ENCODE measurements at regions not wholly inside any gene's neighbourhood (a gene's known extent, or its start where the extent isn't known, plus 50 kb on each side); places are given as distances from the start of the nearest gene placed in this dataset.

DNA sequence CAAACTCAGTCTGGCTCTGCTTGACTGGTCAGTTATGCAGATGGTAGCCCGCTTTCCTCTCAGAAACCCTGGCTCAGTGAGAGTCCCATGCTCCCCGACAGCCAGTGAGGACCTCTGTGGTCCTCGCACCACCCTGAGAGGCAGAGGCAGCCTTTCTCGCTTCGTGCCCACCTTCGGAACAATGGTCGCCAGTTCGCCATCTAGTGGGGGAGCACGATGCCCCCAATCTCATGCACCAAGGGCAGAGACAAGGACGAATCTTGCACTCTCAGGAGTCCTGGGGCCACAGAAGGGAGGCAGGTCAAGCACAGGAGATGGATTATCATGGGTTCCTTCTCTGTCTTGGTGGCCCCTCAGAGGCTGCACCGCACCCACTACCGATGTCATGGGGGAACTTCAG, 75.2 kb downstream of the RHCG start:
- DNase-seq, result no peak

DNA sequence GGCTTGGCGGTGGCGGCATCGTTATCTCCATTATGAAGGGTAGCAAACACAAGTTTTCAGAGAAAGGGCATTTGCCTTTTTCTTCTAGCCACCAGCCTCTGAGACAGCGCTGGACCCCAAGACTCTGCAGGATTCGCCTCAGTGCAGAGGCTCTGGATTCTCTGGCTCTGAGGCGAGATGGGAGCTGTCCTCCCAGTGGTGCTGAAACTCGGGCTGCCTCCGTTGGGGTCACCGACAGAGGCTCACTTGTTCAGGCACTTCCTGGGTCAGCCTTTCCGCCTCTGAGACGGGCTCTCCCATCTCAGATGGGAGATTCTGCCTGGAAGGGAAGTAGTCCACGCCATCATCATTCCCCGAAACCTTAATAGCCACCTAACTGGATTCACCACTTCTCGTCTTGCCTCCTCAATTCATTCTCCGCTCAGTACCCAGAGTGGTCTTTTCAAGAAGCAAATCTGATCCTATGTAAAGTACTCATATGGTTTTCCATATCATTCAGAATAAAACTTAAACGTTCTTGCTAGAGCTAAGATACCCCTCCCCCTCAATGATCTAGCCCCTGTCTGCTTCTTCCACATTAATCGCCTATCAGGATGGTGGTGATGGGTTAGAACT, 76.9 kb downstream of the RHCG start:
- no peak for DNase-seq

DNA sequence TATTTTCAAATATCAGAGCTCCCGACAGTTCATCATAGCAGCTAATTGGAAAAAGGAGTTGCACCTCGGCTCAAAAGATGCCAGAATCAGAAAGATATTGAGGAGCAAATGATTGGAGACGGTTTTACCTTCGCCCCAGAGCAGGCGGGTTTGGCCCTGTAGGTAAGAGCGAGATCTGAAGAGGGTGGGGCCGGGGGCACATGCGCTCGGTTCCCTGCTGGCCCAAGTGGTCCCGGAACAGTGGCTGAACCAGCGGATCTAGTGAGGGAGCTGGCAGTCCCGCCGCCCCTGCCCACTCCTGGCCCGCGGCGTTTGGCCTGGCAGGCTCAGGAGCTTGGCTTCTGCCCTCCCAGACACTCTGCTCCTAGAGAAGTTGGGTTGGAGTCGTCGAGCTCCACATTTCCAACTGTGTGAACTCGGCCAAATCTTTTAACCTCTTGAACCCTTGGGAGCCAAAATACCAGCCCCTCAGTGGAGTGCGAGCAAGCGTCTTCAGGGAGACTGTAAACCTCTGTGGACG, 79.1 kb downstream of the RHCG start:
- DNase-seq, result no peak

DNA sequence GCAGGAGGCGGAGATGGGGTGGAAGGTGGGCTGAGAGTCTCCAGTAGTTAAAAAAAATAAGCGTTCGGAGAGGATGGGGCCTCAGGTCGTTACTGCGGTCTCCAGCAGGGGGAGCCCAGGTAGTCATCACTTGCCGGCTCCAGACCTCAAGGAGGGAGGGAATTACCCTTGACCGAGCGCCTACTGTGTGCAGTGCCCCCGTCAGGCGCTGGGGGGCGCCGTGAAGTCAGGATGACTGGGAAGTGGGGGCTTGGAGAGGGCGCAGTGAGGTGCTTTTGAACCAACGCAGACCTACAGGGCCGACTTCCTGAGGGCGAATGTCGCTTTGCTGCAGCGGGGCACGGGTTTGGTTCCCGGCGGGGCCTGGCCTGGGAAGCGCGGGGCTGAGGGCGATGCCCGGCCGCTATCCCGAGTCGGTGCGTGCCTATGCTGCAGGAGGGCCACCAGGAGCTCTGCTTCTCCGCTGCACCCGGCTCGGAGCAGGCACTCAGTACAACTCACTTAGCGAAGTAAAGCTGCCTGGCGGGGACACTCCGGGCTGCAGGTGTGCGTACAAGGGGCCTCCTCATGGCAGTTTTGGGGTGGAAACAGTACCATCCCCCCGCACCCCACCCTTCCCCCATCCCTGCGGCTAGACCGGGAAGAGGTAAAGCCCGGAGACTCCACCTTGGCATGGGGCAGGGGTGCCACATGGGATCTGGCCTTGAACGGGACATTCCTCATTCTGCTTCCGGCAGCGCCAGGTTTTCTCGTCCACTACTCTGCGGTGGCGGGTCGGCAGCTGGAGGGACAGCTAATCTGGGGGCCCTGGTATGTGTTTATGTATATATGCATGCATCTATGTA, 79.8 kb downstream of the RHCG start:
- DNase-seq, result peak; percentile 24

DNA sequence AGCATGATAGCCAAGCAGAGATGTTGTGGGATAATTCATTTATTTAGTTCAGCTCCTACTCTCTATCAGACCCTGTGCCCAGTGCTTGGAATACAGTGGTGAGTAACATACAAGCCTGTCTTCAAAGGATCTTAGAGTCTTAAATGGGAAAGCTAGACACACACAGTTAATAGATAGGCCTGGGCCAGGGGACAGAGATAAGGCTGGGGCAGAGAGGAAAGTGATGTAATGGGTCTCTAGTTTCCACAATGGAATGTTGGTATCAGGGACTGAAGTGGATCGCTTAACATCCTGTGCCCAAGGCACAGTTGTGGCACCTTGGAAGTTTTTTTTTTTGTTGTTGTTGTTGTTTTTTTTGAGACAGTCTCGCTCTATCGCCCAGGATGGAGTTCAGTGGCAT, 79.9 kb upstream of the POLG start:
- no peak for DNase-seq

DNA sequence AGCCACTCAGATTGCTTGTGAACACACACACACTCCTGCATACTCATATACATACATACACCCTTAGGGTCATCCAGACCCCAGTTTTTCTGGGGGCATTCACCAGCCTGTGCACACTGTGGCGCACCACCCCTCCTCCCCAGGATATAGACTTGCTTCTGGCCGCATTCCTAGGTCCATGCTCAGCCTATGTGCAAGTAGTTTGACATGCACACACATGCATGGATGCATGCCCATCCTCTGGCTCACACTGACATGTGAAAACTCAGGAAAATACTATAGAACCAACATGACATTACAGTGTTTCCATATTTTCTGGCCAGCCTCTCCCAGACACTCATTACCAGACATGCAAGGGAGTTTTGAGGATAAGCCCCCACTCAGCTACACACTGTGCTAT, 79.3 kb upstream of the POLG start:
- DNase-seq, result no peak

DNA sequence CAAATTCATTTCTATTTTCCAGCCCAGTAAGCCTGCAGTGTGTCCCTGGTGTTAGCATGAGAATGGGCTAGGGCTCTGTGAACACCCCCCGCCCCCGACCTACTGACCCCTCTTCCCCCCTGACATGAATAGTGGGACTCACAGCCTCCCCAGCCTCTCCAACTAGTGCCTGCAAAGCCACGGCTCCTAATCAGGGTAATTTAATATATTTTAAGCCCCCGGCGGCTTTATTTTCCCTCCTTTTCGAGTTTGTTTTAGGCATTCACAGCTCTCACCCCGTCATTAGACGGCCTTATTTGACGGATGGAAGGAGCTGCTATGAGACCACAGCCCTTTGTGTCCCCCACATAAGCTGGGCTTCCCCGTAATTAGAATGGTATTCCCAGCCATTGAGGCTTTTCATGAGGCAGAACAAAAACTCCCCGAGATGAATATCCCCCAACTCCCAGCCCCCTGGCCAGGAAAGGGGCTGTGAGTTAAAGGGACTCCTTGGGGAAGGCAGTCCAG, 78.3 kb upstream of the POLG start:
- DNase-seq, result no peak

DNA sequence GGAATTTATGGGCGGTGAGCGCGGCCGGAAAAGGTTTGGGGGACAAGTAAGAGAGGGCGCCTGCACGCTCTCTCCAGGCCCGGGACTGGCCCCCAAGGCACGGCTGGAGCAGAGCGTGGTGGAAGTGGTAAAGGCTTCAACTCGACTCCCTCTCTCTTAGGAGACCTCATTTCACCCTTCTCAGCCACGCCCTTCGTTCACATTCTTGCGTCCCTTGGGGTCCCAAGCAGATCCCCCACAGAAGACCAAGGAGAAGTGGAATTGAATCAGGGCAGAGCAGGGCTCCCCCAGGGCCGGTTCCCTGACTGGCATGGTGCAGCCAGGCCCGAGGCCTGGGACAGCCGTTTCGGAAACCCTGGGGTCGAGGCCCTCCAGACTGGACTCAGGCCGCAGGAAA, 75.4 kb upstream of the POLG start:
- DNase-seq, result no peak

DNA sequence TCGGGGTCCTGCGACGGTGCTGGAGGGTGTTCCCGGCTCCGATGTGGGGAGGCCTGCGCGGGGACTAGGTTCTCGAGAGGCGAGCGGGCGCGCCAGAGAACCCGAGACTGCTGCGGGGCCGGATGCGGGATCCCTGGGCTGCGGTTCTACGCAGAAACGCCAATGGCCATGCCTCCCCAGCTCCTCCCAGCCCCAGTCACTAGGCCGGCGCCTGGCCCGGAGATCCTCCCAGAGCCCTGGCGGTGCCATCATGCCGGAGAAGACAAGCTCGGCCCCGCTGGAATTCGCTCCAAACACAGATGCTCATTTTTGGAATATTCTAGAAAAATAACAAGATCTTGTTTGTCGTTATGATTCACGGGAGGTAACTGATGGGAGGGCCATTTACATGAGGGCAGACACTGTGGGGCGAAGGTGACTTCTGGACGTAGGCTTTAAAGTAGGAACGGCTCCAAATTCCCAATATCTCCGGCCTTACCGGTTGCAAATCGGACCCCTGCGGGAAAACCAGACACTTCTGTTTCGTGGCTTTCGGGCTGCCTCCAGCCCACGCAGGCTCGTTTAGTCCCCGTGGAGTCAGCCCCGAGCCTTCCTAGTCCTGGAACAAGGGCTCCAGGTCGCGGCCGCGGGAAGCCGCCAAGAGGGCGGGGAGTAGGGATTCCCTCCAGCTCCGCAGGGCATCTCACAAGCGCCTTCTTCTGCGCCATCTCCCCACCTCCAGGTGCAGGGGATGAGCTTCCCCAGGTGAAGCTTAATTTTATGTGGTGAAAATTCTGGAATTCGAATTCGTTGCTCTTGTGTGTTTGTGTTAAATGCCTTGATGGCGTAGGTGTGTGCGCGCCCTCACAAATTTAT, 74.8 kb upstream of the POLG start:
- DNase-seq, result no peak

DNA sequence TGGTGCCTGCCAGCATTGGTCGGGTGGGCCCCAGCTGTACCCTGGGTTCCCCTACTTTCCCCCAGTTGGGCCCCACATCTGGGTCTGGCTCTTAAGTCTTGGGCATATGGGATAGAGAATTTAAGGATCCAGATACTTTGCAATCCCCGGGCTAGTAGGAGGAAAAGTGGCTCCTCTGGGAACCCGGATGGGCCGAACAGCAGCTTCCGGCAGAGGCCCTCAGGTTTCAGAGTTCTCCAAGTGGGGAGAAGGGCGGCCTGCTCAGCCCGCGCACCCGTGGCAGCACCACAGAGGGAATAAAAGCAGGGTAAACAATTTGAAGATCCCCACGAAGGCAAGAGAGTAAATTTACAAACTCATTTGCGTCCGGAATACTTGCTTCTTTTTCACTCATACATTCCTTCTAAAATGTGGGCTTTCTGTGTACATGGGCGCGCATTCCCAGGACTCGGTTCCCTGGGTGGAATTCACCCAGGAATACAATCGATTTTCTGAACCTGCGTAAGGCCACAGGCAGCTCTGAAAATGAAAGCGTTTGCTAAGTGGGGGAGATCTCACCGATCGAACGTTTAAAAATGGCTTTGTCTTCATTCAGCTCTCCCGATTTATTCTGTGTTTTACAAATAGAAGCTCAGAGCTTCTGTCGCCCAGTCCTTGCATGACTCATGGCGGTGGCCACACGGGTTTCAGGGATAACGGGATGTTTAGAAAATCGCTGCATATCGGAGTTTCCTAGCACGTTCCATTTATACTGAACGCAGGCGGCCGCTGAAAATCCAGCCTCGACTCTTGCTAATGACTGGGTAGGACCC, 74.0 kb upstream of the POLG start:
- no peak for DNase-seq

DNA sequence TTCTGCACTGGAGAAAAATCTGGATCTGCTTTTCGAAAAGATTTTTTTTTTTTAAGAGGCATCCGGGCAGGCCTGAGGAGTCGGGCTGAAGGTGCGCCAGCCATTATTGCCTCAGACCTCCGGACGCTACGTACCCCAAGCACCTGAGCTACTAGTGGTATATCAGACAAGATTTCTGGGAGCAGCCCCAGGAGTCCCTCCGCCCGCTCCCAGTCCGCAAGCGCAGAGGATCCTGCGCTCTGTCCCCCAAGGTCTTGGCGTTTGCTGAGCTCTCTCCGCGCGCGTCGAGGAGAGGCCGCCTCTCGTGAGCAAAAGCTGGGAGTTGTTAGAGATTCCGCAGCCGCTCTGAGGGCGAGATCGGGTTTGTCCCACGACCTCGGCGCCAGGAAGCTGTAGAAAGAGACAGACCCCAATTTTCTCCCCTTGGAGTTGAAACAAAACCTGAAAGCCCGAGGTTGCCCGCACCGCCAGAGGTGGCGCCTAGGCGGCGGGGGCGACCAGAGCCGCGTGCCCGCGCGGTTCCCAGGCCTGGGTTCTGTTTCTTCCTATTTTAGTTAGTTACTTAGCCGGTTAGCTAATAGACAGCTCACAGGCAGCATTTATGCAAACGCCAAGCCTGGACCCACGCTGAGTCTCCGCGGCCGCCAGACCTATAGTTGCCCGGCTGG, 72.5 kb upstream of the POLG start:
- DNase-seq, result no peak

DNA sequence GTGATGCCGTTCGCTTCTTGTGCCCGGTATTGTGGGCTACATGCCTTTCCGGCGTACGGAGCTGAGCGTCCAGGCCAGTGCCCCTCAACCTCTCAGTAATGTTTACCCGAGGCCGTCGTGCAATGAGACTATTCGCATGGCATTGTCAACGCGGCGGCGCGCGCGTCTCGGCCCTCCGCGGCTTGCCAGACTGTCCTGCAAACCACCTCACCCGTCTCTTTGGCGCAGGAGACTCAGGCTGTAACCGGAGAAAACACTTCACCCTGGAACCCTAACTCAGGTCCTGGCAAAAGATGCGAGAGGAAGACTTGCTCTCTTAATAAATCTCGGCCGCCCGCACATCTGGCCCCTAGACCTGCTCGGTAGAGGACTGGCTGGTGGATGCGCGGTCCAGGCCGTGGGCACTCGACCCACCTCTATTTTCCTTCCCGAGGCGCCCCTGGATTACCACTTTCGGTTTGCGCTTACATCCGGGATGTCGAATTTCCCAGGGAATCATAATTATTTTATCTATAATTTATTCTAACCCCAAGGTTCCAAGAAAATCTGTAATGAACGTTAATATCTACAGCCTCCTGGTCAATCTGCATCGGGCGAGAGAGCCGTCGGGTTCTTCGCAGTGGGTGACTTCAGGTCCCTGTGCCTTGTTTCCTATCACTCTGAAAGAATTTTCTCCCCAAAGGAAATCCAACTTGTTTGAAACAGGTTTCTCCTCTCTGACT, 71.8 kb upstream of the POLG start:
- DNase-seq, result no peak

DNA sequence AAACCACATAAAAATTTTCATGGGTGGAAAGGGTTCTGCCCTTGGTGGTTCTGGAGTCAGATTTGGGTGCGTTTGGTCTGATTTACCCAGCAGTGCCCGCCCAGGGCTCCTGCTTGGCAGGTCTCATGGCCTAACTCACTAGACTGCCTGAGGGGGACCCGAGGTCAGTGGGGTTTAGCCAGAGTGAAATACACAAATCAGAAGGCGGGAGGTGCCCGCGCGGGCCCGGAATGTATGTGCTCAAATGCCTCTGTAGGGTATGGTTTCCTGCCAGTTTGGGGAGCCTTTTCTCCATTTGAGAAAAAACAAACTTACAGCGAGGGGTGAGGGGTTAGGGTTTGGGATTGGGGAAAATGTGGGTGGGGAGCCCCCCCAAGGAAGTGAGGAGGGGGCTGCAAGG, 70.9 kb upstream of the POLG start:
- DNase-seq, result no peak

DNA sequence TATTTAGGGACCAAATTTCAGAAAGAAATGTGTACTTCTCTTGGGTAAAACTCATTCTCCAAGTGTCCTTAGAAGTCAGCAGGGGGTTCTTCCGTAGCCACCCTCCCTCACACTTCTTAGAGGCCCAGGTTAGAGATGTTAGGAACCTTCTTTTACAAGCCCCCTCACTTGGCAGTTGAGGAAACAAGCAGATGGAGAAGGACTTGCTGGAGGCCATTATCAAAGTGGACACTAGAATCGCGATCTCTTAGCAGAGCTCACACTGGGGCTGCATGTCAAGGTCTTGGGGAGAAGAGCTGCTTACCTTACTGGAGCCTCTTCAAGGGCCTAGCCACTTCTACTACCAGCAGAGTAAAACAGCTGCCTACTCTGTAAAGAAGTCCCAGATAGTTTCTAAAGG, 69.4 kb upstream of the POLG start:
- no peak for DNase-seq

DNA sequence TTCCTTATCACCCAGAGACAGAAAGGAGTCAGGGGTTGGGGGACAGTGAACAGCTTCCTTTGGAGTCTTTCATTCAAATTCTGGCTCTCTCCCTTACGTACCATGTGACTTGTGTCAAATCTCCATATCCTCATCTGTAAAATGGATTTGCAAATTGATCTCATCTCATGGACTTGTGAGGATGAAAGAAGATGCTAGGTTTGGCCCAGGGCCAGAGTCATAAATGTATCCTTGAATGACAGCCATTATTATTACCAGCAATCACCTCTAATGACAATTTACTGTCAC, 67.8 kb upstream of the POLG start:
- no peak for DNase-seq

DNA sequence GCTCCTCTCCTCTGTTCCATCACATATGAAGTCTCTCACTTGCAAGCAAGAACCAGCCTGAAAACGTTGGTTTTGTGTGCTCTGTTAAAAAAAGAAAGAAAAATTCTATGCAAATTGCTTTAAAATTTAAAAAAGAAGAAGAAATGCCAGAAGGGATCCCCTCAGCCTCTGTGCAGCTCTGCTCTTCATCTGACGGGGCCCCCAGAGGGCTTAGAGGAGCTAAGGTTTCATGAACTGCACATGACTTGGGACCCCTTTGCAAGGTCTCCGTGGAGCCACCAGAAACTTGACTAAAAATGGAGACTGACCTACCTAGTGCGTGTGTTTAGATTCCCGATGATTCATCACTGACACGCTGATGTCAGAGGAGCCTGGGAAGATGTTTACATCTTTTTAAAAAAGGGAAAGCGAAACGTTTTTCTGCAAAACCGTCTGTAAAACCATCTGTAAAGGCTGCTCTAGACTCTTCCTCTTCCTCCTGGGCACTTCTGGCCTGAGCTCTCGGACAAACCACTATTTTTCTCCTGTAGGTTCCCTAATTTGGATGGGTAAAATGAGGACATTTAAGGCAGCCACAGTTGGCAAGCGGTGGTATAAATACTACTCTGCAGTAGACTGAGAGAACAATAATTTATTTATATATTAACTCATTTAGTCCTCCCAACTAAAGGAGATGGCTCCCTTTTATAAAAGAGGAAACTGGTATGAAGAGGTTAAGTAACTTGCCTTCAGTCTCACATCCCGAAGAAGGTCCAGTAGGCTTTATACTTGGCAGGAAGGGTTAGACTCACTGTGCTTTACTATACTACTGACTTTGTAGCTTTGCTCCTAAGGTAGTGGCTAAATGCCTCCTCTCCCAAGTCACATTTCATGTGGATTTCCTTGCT, 67.2 kb upstream of the POLG start:
- no peak for DNase-seq

DNA sequence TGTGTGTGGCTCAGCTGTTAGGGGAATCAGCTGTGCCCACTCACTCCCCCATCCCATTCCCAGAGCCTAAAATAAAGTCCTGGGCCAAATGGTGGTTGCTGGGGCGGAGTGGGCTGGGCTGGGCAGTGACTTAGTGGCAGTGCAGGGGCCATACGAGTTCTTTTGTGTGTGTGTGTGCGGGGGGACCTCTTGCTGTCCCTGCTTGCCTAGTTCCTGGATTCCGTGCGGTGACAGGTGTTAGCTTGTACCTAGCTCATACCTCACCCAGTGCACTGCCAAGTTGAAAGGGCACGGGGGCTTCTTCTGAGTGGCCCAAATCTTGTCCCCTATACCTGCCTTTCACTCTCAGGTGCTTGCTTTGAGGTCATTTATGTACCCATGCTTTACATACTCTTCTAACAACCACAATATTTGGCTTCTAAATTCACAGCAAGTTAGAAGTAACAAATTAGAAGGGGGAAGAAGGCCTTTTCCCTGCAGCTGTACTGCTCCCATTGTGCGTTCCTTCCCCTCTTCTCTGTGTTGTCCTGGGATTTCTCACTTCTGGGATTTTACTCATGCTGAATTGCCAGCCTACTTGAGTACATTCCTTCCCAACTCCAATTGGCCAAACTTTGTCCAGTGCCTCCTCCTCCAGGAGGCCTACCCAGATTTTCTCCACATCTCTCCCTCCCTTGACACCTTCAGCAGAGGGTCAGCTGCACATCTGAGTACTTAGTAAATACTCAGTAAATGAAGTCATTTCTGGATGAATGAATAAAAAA, 66.3 kb upstream of the POLG start:
- DNase-seq, result no peak

DNA sequence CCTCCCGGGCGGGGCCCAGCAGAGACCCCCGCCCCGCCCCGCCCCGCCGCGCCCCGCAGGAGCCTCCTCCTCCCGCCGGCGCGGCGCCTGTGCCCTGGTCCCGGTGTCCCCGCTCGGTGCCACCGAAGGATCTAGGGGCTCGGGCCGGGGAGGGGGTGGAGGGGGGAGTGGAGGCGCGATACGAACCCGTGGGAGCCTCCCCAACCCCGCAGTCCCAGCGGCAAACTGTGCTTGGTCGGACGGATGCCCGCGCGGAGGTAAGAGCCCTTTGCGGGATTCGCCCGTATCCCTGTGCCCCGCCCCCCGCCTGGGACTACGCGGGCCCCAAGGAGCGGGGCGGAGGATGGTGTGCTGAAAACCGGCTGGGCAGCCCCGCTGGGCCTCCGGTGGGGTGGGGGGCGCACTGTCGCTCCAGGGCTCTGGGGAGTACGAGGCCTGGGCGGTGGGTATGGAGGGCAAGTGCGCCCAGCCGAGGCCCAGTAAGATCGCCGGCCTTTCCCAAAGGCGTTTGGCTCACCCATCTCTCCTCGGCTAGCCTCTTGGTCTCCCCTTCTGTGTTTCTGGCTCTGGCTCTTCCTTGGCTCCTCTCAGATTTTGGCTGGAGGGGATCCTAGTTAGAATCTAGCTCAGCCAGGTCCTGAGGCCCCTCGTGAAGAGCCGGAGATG, 65.6 kb upstream of the POLG start:
- no peak for DNase-seq

All from activated gamma-delta T cell (primary cell).